Breast epithelium (tissue), 4 donors: ENCODE measurements at regions not wholly inside any gene's neighbourhood (a gene's known extent, or its start where the extent isn't known, plus 50 kb on each side); places are given as distances from the start of the nearest gene placed in this dataset.

Experiments used
- DNase-seq, 2 donors: peaks; one replicate each; pipeline ENCODE4 v3.0.0-alpha.2; 2019; ENCODE audit warnings: low spot score in 2 of 2
- H3K27ac ChIP-seq, 2 donors: fragments of 200-600 bp; sonication (generic) in 1 of 2; one replicate each; pipeline ENCODE4 v1.5.1; 2016 to 2019; ENCODE audit warnings: mild to moderate bottlenecking in 1 of 2
- H3K27me3 ChIP-seq, 2 donors: fragments of 200-600 bp; sonication (generic) in 1 of 2; one replicate each; pipeline versions ENCODE4 v1.5.1 to v1.6.0; 2017 to 2019; ENCODE audit warnings: control low read depth in 1 of 2, mild to moderate bottlenecking in 1 of 2
- H3K36me3 ChIP-seq: fragments of 200-600 bp; one replicate; pipeline ENCODE4 v1.5.1; 2019
- H3K4me1 ChIP-seq, 2 donors: fragments of 200-600 bp; sonication (generic); one replicate each; pipeline ENCODE4 v1.5.1; 2016 to 2019; ENCODE audit warnings: control low read depth in 1 of 2
- H3K4me3 ChIP-seq, 3 donors: fragments of 200-600 bp; sonication (generic); 1 replicate in 2 of 3; 2 replicates in 1 of 3; pipeline ENCODE4 v1.5.1; 2016 to 2019; ENCODE audit warnings: mild to moderate bottlenecking in 3 of 3, moderate library complexity in 2 of 3
- H3K9me3 ChIP-seq, 2 donors: fragments of 200-600 bp; sonication (generic) in 1 of 2; one replicate each; pipeline ENCODE4 v1.5.1; 2016 to 2019; ENCODE audit warnings: control low read depth in 1 of 2
- POLR2A ChIP-seq: fragments of 450-650 bp; IDR thresholded peaks from one replicate; pipeline ENCODE4 v1.6.1; 2016; ENCODE audit warnings: antibody characterized with exemption, mild to moderate bottlenecking, moderate library complexity
- POLR2AphosphoS5 ChIP-seq, 3 donors: sonication (generic); formaldehyde crosslinking; IDR thresholded peaks; one replicate each; pipeline ENCODE4 v1.6.1; 2017; ENCODE audit warnings: antibody characterized with exemption in 3 of 3
- intact Hi-C: fragments of 100-400 bp; cut with DNase I; formaldehyde crosslinking; loops from one replicate; pipeline ENCODE4 v1.15.1; 2023; ENCODE audit warnings: low total_unique reads
- TF ChIP-seq, protein P1 (sequence below), 3 donors: fragments of 450-650 bp; IDR thresholded peaks; one replicate each; pipeline ENCODE4 v1.5.1; 2016 to 2017; ENCODE audit warnings: antibody characterized with exemption in 3 of 3, mild to moderate bottlenecking in 3 of 3, moderate library complexity in 3 of 3

DNA sequence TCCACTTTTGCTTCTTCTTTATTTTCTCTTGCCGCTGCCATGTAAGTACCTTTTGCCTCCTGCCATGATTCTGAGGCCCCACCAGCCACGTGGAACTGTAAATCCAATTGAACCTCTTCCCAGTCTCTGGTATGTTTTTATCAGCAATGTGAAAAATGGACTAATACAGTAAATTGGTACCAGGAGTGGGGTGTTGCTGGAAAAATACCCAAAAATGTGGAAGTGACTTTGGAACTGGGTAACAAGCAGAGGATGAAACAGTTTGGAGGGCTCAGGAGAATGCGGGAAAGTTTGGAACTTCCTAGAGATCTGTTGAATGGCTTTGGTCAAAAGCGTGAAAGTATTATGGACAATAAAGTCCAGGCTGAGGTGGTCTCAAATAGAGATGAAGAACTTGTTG, 670.3 kb upstream of the ZWINT start:
- no peak for TF ChIP-seq POLR2AphosphoS5 (IDR thresholded peaks at IDR 0.05)
- no peak for TF ChIP-seq POLR2A
- TF ChIP-seq, protein P1, sequence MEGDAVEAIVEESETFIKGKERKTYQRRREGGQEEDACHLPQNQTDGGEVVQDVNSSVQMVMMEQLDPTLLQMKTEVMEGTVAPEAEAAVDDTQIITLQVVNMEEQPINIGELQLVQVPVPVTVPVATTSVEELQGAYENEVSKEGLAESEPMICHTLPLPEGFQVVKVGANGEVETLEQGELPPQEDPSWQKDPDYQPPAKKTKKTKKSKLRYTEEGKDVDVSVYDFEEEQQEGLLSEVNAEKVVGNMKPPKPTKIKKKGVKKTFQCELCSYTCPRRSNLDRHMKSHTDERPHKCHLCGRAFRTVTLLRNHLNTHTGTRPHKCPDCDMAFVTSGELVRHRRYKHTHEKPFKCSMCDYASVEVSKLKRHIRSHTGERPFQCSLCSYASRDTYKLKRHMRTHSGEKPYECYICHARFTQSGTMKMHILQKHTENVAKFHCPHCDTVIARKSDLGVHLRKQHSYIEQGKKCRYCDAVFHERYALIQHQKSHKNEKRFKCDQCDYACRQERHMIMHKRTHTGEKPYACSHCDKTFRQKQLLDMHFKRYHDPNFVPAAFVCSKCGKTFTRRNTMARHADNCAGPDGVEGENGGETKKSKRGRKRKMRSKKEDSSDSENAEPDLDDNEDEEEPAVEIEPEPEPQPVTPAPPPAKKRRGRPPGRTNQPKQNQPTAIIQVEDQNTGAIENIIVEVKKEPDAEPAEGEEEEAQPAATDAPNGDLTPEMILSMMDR (IDR thresholded peaks at IDR 0.05), result no peak
- DNase-seq, result no peak
- no peak overlapping the region for H3K27ac ChIP-seq
- H3K27me3 ChIP-seq, result no peaks in the 10 kb centered on the region
- H3K4me3 ChIP-seq, result no peak overlapping the region
- intact Hi-C loops, result no loop called here
- no peaks in the 10 kb centered on the region for H3K4me1 ChIP-seq
- H3K9me3 ChIP-seq, result peaks cover 10 to 11% of the 10 kb centered on the region in 2 donors
- no peaks in the 10 kb centered on the region for H3K36me3 ChIP-seq

DNA sequence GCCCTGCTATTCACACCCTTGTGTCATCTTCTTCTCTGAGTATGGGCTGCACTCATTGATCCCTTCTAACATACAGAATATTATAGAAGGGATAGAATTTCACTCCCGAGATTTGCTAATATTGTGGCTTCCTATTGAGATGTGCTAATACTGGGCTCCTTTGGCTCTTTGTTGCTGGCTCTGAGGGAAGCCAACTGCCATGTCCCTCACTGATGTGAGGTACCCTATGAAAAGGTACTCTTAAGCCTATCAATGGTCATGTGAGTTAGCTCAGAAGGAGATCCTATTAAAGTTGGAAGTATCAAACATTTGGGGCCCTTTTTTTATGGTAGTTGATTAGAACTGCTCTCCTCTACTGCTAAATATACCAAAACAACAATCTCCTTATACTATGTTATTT, 665.2 kb upstream of the ZWINT start:
- intact Hi-C loops, result no loop called here
- H3K36me3 ChIP-seq, result no peaks in the 10 kb centered on the region
- no peaks in the 10 kb centered on the region for H3K27me3 ChIP-seq
- no peak for DNase-seq
- H3K4me3 ChIP-seq, result no peak overlapping the region
- H3K27ac ChIP-seq, result no peak overlapping the region
- no peaks in the 10 kb centered on the region for H3K4me1 ChIP-seq
- H3K9me3 ChIP-seq, result peaks cover 2 to 3% of the 10 kb centered on the region in 2 donors
- TF ChIP-seq POLR2AphosphoS5 (IDR thresholded peaks at IDR 0.05) (no peak), POLR2A (no peak)
- TF ChIP-seq, protein P1 (IDR thresholded peaks at IDR 0.05), result no peak

DNA sequence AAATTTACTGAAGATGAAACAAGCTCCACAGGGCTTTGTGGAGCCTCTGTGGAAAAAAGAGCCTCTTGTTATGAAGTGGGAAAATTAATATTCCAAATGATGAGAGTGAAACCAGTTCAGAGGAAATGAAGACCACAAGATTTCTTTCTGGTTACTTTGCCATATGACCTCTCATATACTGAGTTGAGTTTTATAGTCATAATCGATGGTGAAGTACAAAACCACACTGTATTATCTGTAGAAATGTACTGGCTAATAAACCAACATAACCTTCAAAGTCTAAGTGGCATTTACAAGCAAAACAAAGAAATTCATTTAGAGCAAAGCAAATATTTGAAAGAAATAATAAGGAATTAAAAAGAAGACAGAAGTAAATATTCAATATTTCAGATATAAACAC, 662.6 kb upstream of the ZWINT start:
- no peaks in the 10 kb centered on the region for H3K4me1 ChIP-seq
- no peak for DNase-seq
- TF ChIP-seq, protein P1 (IDR thresholded peaks at IDR 0.05), result no peak
- TF ChIP-seq POLR2AphosphoS5 (IDR thresholded peaks at IDR 0.05) (no peak), POLR2A (no peak)
- H3K27me3 ChIP-seq, result no peaks in the 10 kb centered on the region
- no peak overlapping the region for H3K27ac ChIP-seq
- intact Hi-C loops, result no loop called here
- H3K36me3 ChIP-seq, result no peaks in the 10 kb centered on the region
- no peaks in the 10 kb centered on the region for H3K9me3 ChIP-seq
- no peak overlapping the region for H3K4me3 ChIP-seq

DNA sequence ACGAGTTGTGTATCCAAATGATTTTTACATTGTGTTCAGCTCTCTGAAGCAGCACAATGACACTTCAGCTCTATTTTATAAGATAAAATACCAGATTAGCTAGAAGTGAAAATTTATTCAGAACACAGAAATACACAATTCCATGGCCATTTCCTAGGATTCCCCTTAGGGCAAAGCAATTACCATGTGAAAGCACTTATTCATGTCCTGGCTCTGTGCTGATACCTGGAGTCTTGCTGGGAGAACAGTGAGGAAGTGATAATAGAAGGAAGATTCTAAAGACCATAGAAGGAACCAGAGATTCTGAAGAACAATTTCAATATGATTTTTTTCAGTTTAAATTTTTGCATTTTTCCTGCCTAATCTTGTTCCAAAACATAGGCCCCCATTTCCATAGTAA, 657.4 kb upstream of the ZWINT start:
- intact Hi-C loops, result loop anchor here (5.0 kb wide), 1 partner anchor 1726 kb away; no protein-coding TSS in a partner anchor
- DNase-seq, result no peak
- H3K36me3 ChIP-seq, result no peaks in the 10 kb centered on the region
- H3K4me1 ChIP-seq, result no peaks in the 10 kb centered on the region
- no peaks in the 10 kb centered on the region for H3K9me3 ChIP-seq
- H3K4me3 ChIP-seq, result no peak overlapping the region
- no peak for TF ChIP-seq POLR2AphosphoS5 (IDR thresholded peaks at IDR 0.05)
- TF ChIP-seq, protein P1 (IDR thresholded peaks at IDR 0.05), result no peak
- TF ChIP-seq POLR2A, result no peak
- no peaks in the 10 kb centered on the region for H3K27me3 ChIP-seq
- H3K27ac ChIP-seq, result no peak overlapping the region

DNA sequence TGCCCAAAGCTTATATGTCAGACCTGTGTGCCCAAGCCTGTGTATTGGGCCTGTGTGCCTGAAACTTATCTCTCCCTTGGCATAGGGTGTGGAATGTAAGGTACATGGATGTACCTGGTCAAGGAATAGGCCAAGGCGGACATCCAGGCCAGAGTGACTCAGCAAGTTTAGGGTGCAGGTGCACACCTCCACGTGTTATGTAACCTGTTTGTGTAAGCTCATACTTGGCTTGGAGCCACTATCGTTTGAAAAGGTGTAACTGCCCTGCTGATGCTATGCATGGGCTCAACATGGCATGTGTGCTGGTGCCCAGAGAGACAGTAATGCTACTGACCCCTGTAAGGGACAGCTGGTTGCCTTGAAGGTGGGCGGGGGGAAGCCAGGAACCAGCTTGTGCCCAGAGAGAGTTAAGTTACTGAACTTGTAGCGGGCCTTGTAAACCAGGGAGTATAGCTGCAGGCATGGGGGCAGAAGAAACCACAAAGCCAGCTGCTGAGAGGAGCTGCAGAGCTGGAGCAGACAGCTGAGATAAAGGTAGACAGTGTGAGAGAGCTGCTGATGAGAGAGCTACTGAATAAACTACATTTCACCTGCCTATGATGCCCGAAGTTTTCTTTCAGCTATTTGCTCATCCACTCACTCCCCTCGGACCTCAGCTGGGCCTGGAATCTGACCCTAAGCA, 656.4 kb upstream of the ZWINT start:
- intact Hi-C loops, result loop anchor here (5.0 kb wide), 1 partner anchor 1725 kb away; no protein-coding TSS in a partner anchor
- no peak overlapping the region for H3K4me3 ChIP-seq
- no peaks in the 10 kb centered on the region for H3K4me1 ChIP-seq
- TF ChIP-seq, protein P1 (IDR thresholded peaks at IDR 0.05), result no peak
- TF ChIP-seq POLR2A (no peak), POLR2AphosphoS5 (IDR thresholded peaks at IDR 0.05) (no peak)
- no peak overlapping the region for H3K27ac ChIP-seq
- H3K27me3 ChIP-seq, result no peaks in the 10 kb centered on the region
- DNase-seq, result no peak
- H3K9me3 ChIP-seq, result no peaks in the 10 kb centered on the region
- no peaks in the 10 kb centered on the region for H3K36me3 ChIP-seq
